HG03175 (cell line): ENCODE measurements at regions not wholly inside any gene's neighbourhood (a gene's known extent, or its start where the extent isn't known, plus 50 kb on each side); places are given as distances from the start of the nearest gene placed in this dataset.
"Not testable (repeated sequence)": the region's sequence is repeated elsewhere in the genome, so short reads cannot be mapped to it uniquely, and the experiment has no call there.

Source experiments
- ATAC-seq: cut with Tn5 transposase; IDR thresholded peaks from one replicate; pipeline ENCODE4 v1.9.1; 2021; ENCODE audit warnings: mild to moderate bottlenecking, moderate library complexity; ENCODE audit not compliant: unreplicated experiment

- ATAC-seq, result no peak
Measured at GRCh38 chrX:128653524-128654060, 601.4 kb upstream of the ACTRT1 start.

DNA sequence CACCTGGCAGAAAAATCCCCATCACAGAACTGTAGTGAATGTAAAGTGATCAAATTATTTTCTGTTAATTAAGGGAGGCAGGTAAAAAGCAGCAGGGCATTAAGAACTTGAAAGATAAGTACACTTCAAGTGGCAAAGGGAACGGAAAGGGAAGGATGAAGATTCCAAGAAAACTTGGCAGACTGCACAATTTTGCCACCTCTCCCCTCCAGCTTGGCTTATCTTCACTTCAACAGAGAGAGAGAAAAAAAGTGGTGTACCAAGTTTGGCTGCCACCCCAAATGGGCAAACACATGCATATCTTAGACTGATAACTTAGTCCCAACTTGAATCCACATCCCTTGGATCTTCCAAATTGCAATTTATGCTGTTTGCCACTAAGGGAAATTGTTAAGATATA is 598.1 kb upstream of the ACTRT1 start:
- ATAC-seq, result no peak

DNA sequence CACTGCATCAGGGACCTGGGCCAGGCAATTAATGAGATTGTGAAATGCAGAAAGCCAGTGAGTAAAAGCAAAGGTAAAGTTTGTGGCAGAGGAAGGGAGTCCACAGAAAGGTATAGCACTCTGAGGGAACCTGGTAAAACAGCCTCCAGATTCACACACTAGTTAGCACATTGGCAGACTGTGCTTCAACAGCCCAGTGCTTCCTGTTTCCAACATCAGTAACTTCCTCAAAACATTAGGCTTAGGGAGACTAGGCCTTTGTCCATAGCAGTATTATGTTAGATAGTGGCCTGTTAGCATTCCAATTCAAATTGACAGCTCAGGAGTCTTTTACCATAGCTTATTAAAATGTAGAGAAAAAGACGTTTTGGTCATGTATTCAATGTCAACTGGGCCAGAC is 582.6 kb upstream of the ACTRT1 start:
- no peak for ATAC-seq

DNA sequence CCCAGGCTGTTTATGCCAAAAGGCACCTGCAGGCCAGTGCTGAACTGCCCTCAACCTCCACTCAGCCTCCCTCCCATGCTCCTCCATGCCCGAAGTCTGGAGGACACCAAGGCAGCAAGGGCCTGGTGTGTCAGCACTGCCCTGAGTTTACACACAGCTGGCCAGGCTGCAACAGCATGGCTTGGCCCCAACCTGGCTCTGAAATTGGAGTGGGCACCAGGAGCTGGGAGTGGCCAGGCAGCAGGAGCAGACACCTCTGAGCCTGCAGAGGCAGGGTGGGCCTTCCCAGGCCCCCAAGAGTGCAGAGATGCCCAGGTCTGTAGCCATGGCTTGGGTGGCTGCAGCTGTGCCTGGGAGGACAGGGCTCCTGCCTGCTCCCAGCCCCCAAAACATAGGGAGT is 571.2 kb upstream of the ACTRT1 start:
- ATAC-seq, result no peak

GRCh38 chrX:128622296-128622695 is 570.1 kb upstream of the ACTRT1 start:
- ATAC-seq, result no peak

DNA sequence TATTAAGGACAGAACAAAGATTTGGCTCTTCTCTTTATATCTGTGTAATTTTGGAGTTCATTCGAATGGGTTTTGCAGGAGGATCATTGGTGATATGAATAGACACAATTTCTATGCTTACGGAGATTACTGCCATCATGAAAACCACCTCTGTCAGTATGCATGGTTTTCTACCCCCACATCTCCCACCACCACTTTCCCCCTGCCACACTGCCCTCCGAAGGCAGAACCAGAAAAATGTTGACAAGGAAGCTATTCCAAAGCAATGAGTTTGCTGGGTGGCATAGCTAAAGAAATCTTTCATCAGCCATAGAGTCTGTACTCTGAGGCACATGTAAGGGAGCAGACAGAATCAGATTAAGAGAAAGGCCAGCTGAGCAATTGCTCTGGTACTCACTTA is 567.3 kb upstream of the ACTRT1 start:
- ATAC-seq, result no peak

- no peak for ATAC-seq
Measured at GRCh38 chrX:128616933-128617332, 564.7 kb upstream of the ACTRT1 start.

DNA sequence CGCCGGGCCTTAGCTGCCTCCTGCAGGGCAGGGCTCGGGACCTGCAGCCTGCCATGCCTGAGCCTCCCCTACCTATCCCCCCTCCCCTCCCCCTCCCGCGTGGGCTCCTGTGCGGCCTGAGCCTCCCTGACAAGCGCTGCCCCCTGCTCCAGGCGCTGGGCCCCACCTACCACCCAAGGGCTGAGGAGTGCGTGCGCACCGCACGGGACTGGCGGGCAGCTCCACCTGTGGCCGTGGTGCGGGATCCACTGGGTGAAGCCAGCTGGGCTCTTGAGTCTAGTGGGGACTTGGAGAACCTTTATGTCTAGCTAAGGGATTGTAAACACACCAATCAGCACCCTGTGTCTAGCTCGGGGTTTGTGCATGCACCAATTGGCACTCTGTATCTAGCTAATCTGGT is 554.6 kb upstream of the ACTRT1 start:
- not testable (repeated sequence) for ATAC-seq

DNA sequence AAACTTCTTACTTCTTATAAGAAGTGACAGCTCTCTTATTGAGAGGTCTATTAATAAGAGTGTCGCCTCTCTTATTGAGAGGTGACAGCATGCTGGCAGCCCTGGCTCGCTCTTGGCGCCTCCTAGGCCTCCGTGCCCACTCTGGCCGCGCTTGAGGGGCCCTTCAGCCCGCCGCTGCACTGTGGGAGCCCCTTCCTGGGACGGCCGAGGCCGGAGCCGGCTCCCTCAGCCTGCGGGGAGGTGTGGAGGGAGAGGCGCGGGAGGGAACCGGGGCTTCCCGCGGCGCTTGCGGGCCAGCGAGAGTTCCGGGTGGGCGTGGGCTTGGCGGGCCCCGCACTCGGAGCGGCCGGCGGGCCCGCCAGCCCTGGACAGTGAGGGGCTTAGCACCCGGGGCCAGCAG is 554.2 kb upstream of the ACTRT1 start:
- not testable (repeated sequence) for ATAC-seq

GRCh38 chrX:128601706-128602105 is 549.5 kb upstream of the ACTRT1 start:
- no peak for ATAC-seq

DNA sequence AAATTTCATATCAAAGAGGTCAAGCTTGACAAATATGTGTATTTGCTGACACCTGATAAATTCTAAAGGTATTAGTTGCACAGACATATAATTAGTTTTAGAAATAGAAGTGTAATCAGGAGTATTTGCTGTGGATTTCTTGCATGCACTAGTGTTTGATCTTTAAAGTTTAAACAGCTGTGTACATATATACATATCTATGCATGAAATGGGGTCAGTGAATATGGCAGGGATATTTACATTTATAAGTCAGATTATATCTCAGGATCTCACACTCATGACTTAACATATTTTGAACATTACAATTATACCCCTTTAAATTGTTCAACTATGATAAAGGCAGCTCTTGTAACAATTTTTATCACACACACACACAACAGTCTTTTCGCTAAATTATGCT is 547.4 kb upstream of the ACTRT1 start:
- no peak for ATAC-seq

DNA sequence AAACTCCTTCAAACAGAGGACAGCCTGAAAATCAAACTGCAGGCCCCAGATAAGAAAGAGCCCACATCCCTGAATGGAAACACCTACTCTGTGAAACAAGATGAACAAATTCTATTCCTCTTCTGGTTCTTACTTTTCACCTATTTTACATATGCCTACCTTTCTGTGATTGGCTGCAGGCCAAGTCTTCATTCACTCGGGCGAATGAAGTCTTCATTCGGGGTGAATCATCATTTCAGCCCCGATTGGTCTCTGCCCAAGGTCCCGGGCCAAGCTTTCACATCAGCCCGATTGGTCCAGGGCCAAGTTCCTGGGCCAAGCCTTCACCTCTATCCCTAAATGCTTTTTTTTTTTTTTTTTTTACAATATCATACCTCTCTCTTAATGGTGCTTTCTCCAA is 529.8 kb upstream of the ACTRT1 start:
- ATAC-seq, result no peak

GRCh38 chrX:128581615-128582014 is 529.4 kb upstream of the ACTRT1 start:
- no peak for ATAC-seq

- ATAC-seq, result no peak
Measured at GRCh38 chrX:128543114-128543513, 490.9 kb upstream of the ACTRT1 start.

GRCh38 chrX:128518508-128518907 is 466.3 kb upstream of the ACTRT1 start:
- no peak for ATAC-seq

GRCh38 chrX:128517691-128518090 is 465.5 kb upstream of the ACTRT1 start:
- ATAC-seq, result no peak

DNA sequence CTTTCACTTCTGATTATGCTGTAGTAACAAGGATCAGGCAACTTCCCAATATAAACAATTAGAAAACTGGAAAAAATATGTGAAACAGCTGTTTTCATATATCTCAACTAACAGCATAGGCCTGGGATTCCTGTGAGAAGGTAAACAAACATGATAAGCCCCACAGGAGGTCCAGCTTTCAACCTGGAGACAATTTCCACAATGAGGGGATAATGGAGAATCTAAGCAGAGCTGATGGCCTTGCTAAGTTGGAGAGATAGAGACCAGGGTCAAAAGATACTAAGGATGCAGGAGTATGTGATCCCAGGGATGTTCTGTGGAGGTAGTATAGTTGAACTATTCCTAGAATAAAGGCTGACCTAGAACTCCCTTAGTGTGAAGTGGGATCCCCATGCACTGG is 452.3 kb upstream of the ACTRT1 start:
- no peak for ATAC-seq

GRCh38 chrX:128464116-128464515 is 411.9 kb upstream of the ACTRT1 start:
- no peak for ATAC-seq

DNA sequence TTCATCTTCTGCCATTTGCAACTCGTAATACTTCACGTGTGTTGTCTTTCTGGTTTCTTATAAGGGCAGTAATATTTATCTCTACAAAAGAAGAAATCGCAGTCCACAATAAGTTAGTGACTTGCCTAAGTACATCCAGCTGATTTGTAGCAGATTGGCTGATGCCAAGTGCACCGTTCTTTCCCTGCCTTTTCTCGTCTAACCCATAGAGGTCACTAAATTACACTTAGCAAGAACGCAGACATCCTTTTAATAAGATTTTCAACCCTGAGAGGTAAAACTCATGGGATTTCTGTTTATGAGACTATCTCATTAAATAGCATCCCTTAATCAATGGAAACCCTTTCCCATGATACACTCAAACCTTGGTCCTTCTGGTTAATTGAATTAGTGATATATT is 408.6 kb upstream of the ACTRT1 start:
- no peak for ATAC-seq

DNA sequence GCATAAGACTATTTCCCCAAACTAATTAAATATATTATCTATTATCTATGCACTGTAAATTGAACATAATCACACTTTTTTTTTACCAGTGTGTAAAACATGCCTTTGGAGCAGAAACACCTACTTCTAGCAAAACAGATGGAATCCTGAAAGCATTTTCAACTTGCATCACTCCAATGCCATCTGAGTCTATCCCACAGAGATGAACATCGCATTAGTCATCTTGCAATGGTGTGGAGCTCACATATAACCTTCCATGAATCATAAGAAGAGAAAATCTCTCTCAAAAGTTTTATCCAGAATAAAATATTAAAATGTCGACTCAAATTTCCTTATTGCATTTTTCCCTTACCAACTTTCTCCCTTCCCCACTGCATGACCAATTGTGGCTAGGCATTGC is 406.7 kb upstream of the ACTRT1 start:
- ATAC-seq, result no peak

DNA sequence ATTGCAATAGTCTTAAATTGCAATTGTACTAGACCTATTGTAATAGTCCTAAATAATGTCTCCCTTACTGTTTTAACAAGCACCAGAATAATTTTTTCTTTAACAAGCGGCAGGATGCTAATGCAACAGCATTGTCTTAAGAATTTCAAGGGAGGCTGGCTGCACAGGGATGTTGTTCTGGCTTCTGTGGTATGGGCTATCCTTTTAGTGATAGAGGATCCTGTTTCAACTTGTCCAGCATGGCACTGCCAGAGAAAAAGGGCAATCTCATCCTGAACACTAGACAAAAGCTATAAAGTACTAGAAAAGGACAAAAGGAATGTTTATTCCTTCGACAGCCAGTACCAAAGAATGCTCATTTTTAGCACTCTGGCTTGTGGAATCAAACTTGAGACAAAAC is 405.5 kb upstream of the ACTRT1 start:
- no peak for ATAC-seq

- ATAC-seq, result no peak
Measured at GRCh38 chrX:128439159-128439558, 387.0 kb upstream of the ACTRT1 start.

- no peak for ATAC-seq
Measured at GRCh38 chrX:128438082-128438481, 385.9 kb upstream of the ACTRT1 start.
